Suprapubic skin (tissue), 4 donors: ENCODE measurements at regions not wholly inside any gene's neighbourhood (a gene's known extent, or its start where the extent isn't known, plus 50 kb on each side); places are given as distances from the start of the nearest gene placed in this dataset.

Source experiments
- EP300 ChIP-seq: sonication (generic); formaldehyde crosslinking; IDR thresholded peaks from one replicate; pipeline ENCODE4 v1.6.1; 2017; ENCODE audit warnings: antibody characterized with exemption
- POLR2AphosphoS5 ChIP-seq, 3 donors: sonication (generic); formaldehyde crosslinking; IDR thresholded peaks; one replicate each; pipeline ENCODE4 v1.6.1; 2017; ENCODE audit warnings: antibody characterized with exemption in 3 of 3
- TF ChIP-seq, protein P1 (sequence below), 2 donors: fragments of 200-600 bp in 1 of 2; fragments of 450-650 bp in 1 of 2; sonication (generic) in 1 of 2; IDR thresholded peaks; one replicate each; pipeline ENCODE4 v1.5.1; 2016 to 2019; ENCODE audit warnings: antibody characterized with exemption in 2 of 2, mild to moderate bottlenecking in 1 of 2, moderate library complexity in 1 of 2

DNA sequence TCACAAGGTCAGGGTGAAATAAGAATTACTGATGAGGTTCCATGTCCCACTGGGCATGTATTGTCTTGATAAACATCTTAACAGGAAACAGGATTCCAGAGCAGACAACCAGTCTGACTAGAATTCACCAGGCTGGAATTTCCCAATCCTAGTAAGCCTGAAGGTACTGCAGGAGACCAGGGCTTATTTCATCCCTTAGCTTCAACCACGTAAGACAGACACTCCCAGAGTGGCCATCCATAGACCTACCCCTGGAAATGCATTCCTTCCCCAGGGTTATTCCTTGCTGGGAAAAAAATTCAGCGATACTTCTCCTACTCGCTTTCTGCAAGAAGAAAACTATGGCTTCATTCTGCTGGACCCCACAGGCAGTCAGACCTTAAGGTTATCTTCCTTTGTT lies 785.4 kb downstream of the NR2F1-AS1 start:
- TF ChIP-seq, protein P1, sequence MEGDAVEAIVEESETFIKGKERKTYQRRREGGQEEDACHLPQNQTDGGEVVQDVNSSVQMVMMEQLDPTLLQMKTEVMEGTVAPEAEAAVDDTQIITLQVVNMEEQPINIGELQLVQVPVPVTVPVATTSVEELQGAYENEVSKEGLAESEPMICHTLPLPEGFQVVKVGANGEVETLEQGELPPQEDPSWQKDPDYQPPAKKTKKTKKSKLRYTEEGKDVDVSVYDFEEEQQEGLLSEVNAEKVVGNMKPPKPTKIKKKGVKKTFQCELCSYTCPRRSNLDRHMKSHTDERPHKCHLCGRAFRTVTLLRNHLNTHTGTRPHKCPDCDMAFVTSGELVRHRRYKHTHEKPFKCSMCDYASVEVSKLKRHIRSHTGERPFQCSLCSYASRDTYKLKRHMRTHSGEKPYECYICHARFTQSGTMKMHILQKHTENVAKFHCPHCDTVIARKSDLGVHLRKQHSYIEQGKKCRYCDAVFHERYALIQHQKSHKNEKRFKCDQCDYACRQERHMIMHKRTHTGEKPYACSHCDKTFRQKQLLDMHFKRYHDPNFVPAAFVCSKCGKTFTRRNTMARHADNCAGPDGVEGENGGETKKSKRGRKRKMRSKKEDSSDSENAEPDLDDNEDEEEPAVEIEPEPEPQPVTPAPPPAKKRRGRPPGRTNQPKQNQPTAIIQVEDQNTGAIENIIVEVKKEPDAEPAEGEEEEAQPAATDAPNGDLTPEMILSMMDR (IDR thresholded peaks at IDR 0.05): no peak
- TF ChIP-seq EP300 (no peak), POLR2AphosphoS5 (IDR thresholded peaks at IDR 0.05) (no peak)
